GM10248 (cell line): ENCODE measurements at regions not wholly inside any gene's neighbourhood (a gene's known extent, or its start where the extent isn't known, plus 50 kb on each side); places are given as distances from the start of the nearest gene placed in this dataset.

Experiments used
- CTCF ChIA-PET: fragments of 300-600 bp; sonication (Branson Sonifier 250); formaldehyde crosslinking; extraction: SDS; loops from one replicate; lab custom pipeline; 2021; ENCODE audit warnings: antibody characterized with exemption; lab: Yijun Ruan, JAX
- POLR2A ChIA-PET: fragments of 350-650 bp; sonication (Branson Sonifier 250); formaldehyde crosslinking; extraction: SDS; loops from one replicate; lab custom pipeline; 2020; ENCODE audit warnings: antibody characterized with exemption; lab: Yijun Ruan, JAX
- DNase-seq: peaks from one replicate; pipeline ENCODE4 v3.0.0; 2012; ENCODE audit errors: extremely low spot score
- CTCF ChIP-seq: IDR thresholded peaks from 2 replicates; pipeline ENCODE4 v1.5.1; 2012; ENCODE audit warnings: mild to moderate bottlenecking, low read depth; ENCODE audit errors: extremely low read depth, missing control alignments, control extremely low read depth

GRCh38 chr6:170156448-170157375 is 134.2 kb downstream of the DLL1 start:
- CTCF ChIA-PET: no interaction called here
- POLR2A ChIA-PET: no interaction called here
- TF ChIP-seq CTCF: no peak
- no peak for DNase-seq

GRCh38 chr6:170155464-170156196 is 135.2 kb downstream of the DLL1 start:
- TF ChIP-seq CTCF: no peak
- POLR2A ChIA-PET: no interaction called here
- DNase-seq: no peak
- CTCF ChIA-PET: no interaction called here

- no peak for DNase-seq
- TF ChIP-seq CTCF: no peak
- POLR2A ChIA-PET: no interaction called here
- CTCF ChIA-PET: no interaction called here
Observed at GRCh38 chr6:170153436-170154319, 137.2 kb downstream of the DLL1 start.

GRCh38 chr6:170152989-170153388 is 137.9 kb downstream of the DLL1 start:
- DNase-seq: no peak
- CTCF ChIA-PET: no interaction called here
- POLR2A ChIA-PET: no interaction called here
- no peak for TF ChIP-seq CTCF

GRCh38 chr6:170152124-170152926 is 138.6 kb downstream of the DLL1 start:
- ChIA-PET CTCF (no interaction called here), POLR2A (no interaction called here)
- DNase-seq: no peak
- TF ChIP-seq CTCF: no peak

- ChIA-PET CTCF (no interaction called here), POLR2A (no interaction called here)
- DNase-seq: no peak
- TF ChIP-seq CTCF: no peak
Observed at GRCh38 chr6:170151804-170152123, 139.1 kb downstream of the DLL1 start.
